ENCODE measurements at regions not wholly inside any gene's neighbourhood (a gene's known extent, or its start where the extent isn't known, plus 50 kb on each side); places are given as distances from the start of the nearest gene placed in this dataset.

GRCh38 chr7:155207326-155208002 lies 90.2 kb upstream of the INSIG1 start:
- in situ Hi-C loops (cut with HindIII; ENCODE audit: low pct_unique_long_range_greater_than_20kb, low sequenced_read_pairs): no loop called here
- no peak for DNase-seq (ENCODE audit: low read depth in 1 of 2, low spot score in 1 of 2)
- no peak for TF ChIP-seq JUND (IDR thresholded peaks at IDR 0.05; ENCODE audit: low read depth)

GRCh38 chr7:155208681-155209477 lies 88.8 kb upstream of the INSIG1 start:
- no peak for TF ChIP-seq JUND (IDR thresholded peaks at IDR 0.05; ENCODE audit: low read depth)
- no peak for DNase-seq (ENCODE audit: low read depth in 1 of 2, low spot score in 1 of 2)
- in situ Hi-C loops (cut with HindIII; ENCODE audit: low pct_unique_long_range_greater_than_20kb, low sequenced_read_pairs): no loop called here

DNA sequence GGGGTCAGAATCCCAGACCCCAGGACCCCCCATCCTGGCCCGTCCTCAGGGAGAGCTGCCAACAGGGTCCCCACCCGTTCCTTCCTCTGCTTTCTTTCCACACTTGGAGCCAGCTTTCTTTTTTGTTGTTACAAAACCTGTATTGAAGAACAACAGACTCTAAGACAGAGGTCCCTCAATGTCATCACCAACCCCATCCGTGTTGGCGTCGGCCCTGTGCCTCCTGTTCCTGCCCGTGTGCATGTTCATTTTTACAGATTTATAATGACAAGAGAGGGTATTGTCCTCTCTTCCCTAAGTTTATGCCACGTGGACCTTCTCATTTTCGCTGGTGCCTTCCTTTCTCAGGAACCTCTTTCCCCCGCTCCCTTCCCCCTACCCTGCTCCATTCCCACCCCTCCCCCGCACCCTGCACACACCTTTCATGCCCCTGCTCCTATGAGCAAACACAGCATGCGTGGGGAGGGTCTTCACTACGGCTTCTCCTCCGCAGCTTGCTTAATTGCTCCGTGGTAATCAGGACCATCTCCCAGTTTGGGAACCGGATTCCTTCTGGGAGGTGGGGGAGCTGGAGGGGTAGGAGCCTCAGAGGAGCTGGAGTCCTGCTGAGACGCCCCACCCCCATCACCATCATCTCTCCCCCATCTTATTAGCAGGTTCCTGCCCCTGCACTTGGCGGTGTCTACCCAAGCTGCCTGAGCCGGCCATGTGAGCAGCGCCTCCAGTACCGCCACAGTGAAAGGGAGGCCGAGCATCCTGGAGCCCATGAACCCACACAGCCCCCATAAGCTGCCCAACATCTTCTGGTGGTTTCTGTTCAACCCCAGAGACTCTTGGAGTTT lies 88.0 kb upstream of the INSIG1 start:
- in situ Hi-C loops (cut with HindIII; ENCODE audit: low pct_unique_long_range_greater_than_20kb, low sequenced_read_pairs): no loop called here

GRCh38 chr7:155210356-155210755 lies 87.3 kb upstream of the INSIG1 start:
- no peak for DNase-seq (ENCODE audit: low read depth in 1 of 2, low spot score in 1 of 2)
- in situ Hi-C loops (cut with HindIII; ENCODE audit: low pct_unique_long_range_greater_than_20kb, low sequenced_read_pairs): no loop called here
- no peak for TF ChIP-seq JUND (IDR thresholded peaks at IDR 0.05; ENCODE audit: low read depth)

More for the DNA sequence above, 88.0 kb upstream of the INSIG1 start:
- no peak for TF ChIP-seq JUND (IDR thresholded peaks at IDR 0.05; ENCODE audit: low read depth)
- DNase-seq (ENCODE audit: low read depth in 1 of 2, low spot score in 1 of 2): no peak

DNA sequence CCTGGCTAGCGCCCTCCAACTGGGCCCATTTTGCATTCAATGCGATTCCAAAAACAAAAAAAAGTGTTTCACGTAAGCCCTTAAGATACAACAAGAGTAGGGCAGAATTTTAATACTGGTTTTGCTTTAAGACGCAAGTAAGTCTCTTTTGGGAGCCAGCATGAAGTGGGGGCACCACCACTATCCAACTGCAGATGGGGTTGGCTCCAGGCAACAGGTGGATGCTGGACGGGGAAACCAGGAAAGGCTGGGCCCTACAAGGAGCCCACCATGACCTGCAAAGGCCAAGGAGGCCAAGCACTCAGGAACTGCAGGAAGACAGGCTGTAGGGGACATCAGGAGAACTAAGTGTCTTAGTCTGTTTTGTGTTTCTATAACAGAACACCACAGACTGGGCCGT lies 86.5 kb upstream of the INSIG1 start:
- in situ Hi-C loops (cut with HindIII; ENCODE audit: low pct_unique_long_range_greater_than_20kb, low sequenced_read_pairs): no loop called here
- no peak for DNase-seq (ENCODE audit: low read depth in 1 of 2, low spot score in 1 of 2)
- no peak for TF ChIP-seq JUND (IDR thresholded peaks at IDR 0.05; ENCODE audit: low read depth)

GRCh38 chr7:155211761-155212160 lies 85.9 kb upstream of the INSIG1 start:
- in situ Hi-C loops (cut with HindIII; ENCODE audit: low pct_unique_long_range_greater_than_20kb, low sequenced_read_pairs): no loop called here
- no peak for DNase-seq (ENCODE audit: low read depth in 1 of 2, low spot score in 1 of 2)
- TF ChIP-seq JUND (IDR thresholded peaks at IDR 0.05; ENCODE audit: low read depth): no peak

DNA sequence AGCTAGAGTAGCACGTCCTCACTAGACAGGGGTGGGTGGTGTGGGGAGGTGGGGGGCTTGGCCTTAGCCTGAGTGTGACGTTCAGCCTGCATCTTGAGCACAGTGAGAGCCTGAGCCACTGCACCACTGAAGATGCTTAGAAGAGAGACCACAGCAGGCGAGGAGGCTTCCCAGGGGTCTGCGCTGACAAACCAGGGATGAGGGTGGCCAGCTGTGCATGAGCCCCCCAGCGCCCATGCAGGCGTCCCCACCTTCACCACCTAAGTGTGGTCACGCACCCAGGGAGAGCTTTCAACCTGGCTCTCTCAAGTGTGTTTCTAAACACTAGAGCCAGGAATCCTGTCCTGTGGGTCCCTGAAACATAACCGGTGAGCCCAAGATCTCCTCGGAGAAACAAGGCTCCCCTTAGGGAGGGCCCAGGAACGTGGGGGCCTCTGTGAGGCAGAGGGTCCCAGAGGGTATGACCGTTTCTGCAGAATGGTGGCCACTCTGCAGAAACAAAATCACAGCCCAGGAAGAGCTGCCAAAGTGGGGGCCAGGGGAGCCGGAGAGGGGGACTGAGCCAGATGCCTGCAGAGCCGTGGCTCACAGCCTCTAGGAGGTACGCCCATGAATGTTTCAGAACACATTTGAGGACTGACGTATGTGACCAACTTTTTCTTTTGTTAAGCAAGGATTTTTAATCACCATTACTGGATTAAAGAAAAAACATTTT lies 85.2 kb upstream of the INSIG1 start:
- in situ Hi-C loops (cut with HindIII; ENCODE audit: low pct_unique_long_range_greater_than_20kb, low sequenced_read_pairs): no loop called here
- DNase-seq (ENCODE audit: low read depth in 1 of 2, low spot score in 1 of 2): no peak
- TF ChIP-seq JUND (IDR thresholded peaks at IDR 0.05; ENCODE audit: low read depth): no peak

- in situ Hi-C loops (cut with HindIII; ENCODE audit: low pct_unique_long_range_greater_than_20kb, low sequenced_read_pairs): no loop called here
Measured at GRCh38 chr7:155213385-155213784, 84.3 kb upstream of the INSIG1 start.

GRCh38 chr7:155213955-155214740 lies 83.5 kb upstream of the INSIG1 start:
- in situ Hi-C loops (cut with HindIII; ENCODE audit: low pct_unique_long_range_greater_than_20kb, low sequenced_read_pairs): no loop called here
- TF ChIP-seq JUND (IDR thresholded peaks at IDR 0.05; ENCODE audit: low read depth): no peak
- peak in 1 of 2 experiments; percentile 15 for DNase-seq (ENCODE audit: low read depth in 1 of 2, low spot score in 1 of 2)

More at GRCh38 chr7:155213385-155213784, 84.3 kb upstream of the INSIG1 start:
- TF ChIP-seq JUND (IDR thresholded peaks at IDR 0.05; ENCODE audit: low read depth): no peak
- DNase-seq (ENCODE audit: low read depth in 1 of 2, low spot score in 1 of 2): no peak

- in situ Hi-C loops (cut with HindIII; ENCODE audit: low pct_unique_long_range_greater_than_20kb, low sequenced_read_pairs): no loop called here
- no peak for TF ChIP-seq JUND (IDR thresholded peaks at IDR 0.05; ENCODE audit: low read depth)
- no peak for DNase-seq (ENCODE audit: low read depth in 1 of 2, low spot score in 1 of 2)
Measured at GRCh38 chr7:155215576-155216325, 81.9 kb upstream of the INSIG1 start.
